SK-N-SH (cell line): ENCODE measurements at regions not wholly inside any gene's neighbourhood (a gene's known extent, or its start where the extent isn't known, plus 50 kb on each side); places are given as distances from the start of the nearest gene placed in this dataset.

Experiments
- CTCF ChIP-seq: fragments of 200-600 bp; sonication (generic); IDR thresholded peaks from 2 replicates; pipeline ENCODE4 v1.6.1; 2017; ENCODE audit warnings: antibody characterized with exemption, mild to moderate bottlenecking, moderate library complexity
- ELF1 ChIP-seq: IDR thresholded peaks from 2 replicates; pipeline ENCODE4 v1.4.0; 2012
- FOXJ3 ChIP-seq: sonication (generic); formaldehyde crosslinking; IDR thresholded peaks from 2 replicates; pipeline ENCODE4 v1.5.1; 2020; ENCODE audit warnings: mild to moderate bottlenecking, missing genetic modification reagents
- SMC3 ChIP-seq: IDR thresholded peaks from 2 replicates; pipeline ENCODE4 v1.6.1; 2012; ENCODE audit warnings: low read depth, low read length, improper control_type of control experiment
- USF1 ChIP-seq: IDR thresholded peaks from 2 replicates; pipeline ENCODE4 v1.4.0; 2012; ENCODE audit warnings: low read depth, borderline replicate concordance

DNA sequence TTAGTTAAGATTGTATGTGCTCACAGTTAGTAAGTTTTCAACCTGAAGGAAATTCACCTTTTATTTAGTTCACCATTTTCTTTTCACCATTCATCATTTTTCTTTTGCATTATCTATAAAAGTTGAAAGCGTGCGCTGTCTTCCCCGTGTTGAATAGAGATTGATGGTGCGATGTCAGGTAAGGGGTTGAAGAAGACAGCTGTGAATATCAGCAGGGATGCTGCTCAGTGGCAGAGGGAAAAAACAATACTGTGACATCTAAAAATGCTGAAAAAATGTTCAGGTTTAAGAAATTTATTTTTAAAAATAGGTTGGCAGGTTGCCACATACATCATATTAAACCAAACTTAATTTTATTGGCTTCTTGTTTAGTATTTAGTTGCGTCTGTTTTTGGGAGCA, 815.0 kb downstream of the DTWD2 start:
- TF ChIP-seq CTCF (no peak), FOXJ3 (CRISPR knock-in tag) (no peak), ELF1 (no peak), USF1 (no peak), SMC3 (no peak)
